Upper lobe of left lung (tissue), 6 donors: ENCODE measurements at regions not wholly inside any gene's neighbourhood (a gene's known extent, or its start where the extent isn't known, plus 50 kb on each side); places are given as distances from the start of the nearest gene placed in this dataset.

Experiments used
- ATAC-seq, 2 donors: fragments of 200-7000 bp; cut with Tn5 transposase; one replicate each; pipeline ENCODE4 v1.9.1; 2022; ENCODE audit warnings: mild to moderate bottlenecking in 2 of 2, moderate library complexity in 2 of 2; ENCODE audit not compliant: low FRiP score in 2 of 2
- DNase-seq, 2 donors: peaks; one replicate each; pipeline ENCODE4 v3.0.0-alpha.2; 2019 to 2020
- H3K27ac ChIP-seq, 4 donors: fragments of 200-600 bp; sonication (generic); one replicate each; pipeline ENCODE4 v1.5.1; 2016 to 2019
- H3K27me3 ChIP-seq, 4 donors: fragments of 200-600 bp; sonication (generic); one replicate each; pipeline ENCODE4 v1.5.1; 2017 to 2019
- H3K36me3 ChIP-seq, 4 donors: fragments of 200-600 bp; sonication (generic); one replicate each; pipeline ENCODE4 v1.5.1; 2016 to 2019
- H3K4me1 ChIP-seq, 4 donors: fragments of 200-600 bp; sonication (generic); one replicate each; pipeline ENCODE4 v1.5.1; 2018 to 2019
- H3K4me3 ChIP-seq, 4 donors: fragments of 200-600 bp; sonication (generic); one replicate each; pipeline ENCODE4 v1.5.1; 2017 to 2019; ENCODE audit warnings: mild to moderate bottlenecking in 2 of 4, moderate library complexity in 1 of 4
- H3K9me3 ChIP-seq, 4 donors: fragments of 200-600 bp; sonication (generic); one replicate each; pipeline ENCODE4 v1.5.1; 2018 to 2019
- CTCF ChIP-seq, 6 experiments: fragments of 450-650 bp in 4 of 6; fragments of 200-600 bp in 2 of 6; sonication (generic) in 2 of 6; IDR thresholded peaks; one replicate each; pipeline ENCODE4 v1.5.1; 2016 to 2019; ENCODE audit warnings: antibody characterized with exemption in 6 of 6
- EP300 ChIP-seq, 4 donors: sonication (generic); formaldehyde crosslinking; IDR thresholded peaks; one replicate each; pipeline ENCODE4 v1.5.1; 2017; ENCODE audit warnings: antibody characterized with exemption in 4 of 4, control low read depth in 2 of 4
- POLR2A ChIP-seq, 4 donors: fragments of 450-650 bp; IDR thresholded peaks; one replicate each; pipeline ENCODE4 v1.5.1; 2016 to 2017; ENCODE audit warnings: antibody characterized with exemption in 4 of 4, mild to moderate bottlenecking in 2 of 4
- POLR2AphosphoS5 ChIP-seq, 2 donors: sonication (generic); formaldehyde crosslinking; IDR thresholded peaks; one replicate each; pipeline ENCODE4 v1.5.1; 2017; ENCODE audit warnings: antibody characterized with exemption in 2 of 2
- WGBS, 2 donors: methylation state at CpG; one replicate each; pipeline ENCODE4 v1.1.5; 2017 to 2018; 5-methylcytosine and 5-hydroxymethylcytosine counted together
- donor health status: DM: no; HTN: no; CAD: no; lungs with moderate emphysema.
- donor health status: DM: no; HTN: yes; CAD: no; lungs with severe emphysema.

GRCh38 chr2:56889738-56890137 is 705.9 kb downstream of the CCDC85A start:
- no peak for TF ChIP-seq POLR2AphosphoS5 (IDR thresholded peaks at IDR 0.05)
- ATAC-seq = no peak
- 85 to 87% methylated on average over 2 of the region's 2 CpGs for WGBS, 2 donors
- H3K36me3 ChIP-seq = no peaks in the 10 kb centered on the region
- no peak overlapping the region for H3K4me3 ChIP-seq
- H3K9me3 ChIP-seq = no peaks in the 10 kb centered on the region
- no peak for DNase-seq
- H3K27ac ChIP-seq = no peak overlapping the region
- no peaks in the 10 kb centered on the region for H3K4me1 ChIP-seq
- no peaks in the 10 kb centered on the region for H3K27me3 ChIP-seq

- no peak for TF ChIP-seq POLR2AphosphoS5 (IDR thresholded peaks at IDR 0.05)
- TF ChIP-seq CTCF (IDR thresholded peaks at IDR 0.05) = no peak
- TF ChIP-seq POLR2A (IDR thresholded peaks at IDR 0.05) = no peak
- no peak for TF ChIP-seq EP300 (IDR thresholded peaks at IDR 0.05)
- no peaks in the 10 kb centered on the region for H3K36me3 ChIP-seq
- H3K4me3 ChIP-seq = no peak overlapping the region
- no peaks in the 10 kb centered on the region for H3K9me3 ChIP-seq
- no peaks in the 10 kb centered on the region for H3K27me3 ChIP-seq
- ATAC-seq = no peak
- H3K27ac ChIP-seq = no peak overlapping the region
- DNase-seq = no peak
- no peaks in the 10 kb centered on the region for H3K4me1 ChIP-seq
Measured at GRCh38 chr2:56892382-56892781, 708.6 kb downstream of the CCDC85A start.

- H3K4me1 ChIP-seq = no peaks in the 10 kb centered on the region
- no peaks in the 10 kb centered on the region for H3K27me3 ChIP-seq
- no peak overlapping the region for H3K4me3 ChIP-seq
- H3K36me3 ChIP-seq = no peaks in the 10 kb centered on the region
- no peak for TF ChIP-seq POLR2AphosphoS5 (IDR thresholded peaks at IDR 0.05)
- TF ChIP-seq CTCF (IDR thresholded peaks at IDR 0.05) = no peak
- TF ChIP-seq POLR2A (IDR thresholded peaks at IDR 0.05) = no peak
- TF ChIP-seq EP300 (IDR thresholded peaks at IDR 0.05) = no peak
- whole genome bisulfite sequencing, 2 donors = 70 to 84% methylated on average over 1 of the region's 1 CpG
- H3K27ac ChIP-seq = no peak overlapping the region
- H3K9me3 ChIP-seq = no peaks in the 10 kb centered on the region
- DNase-seq (no peak), ATAC-seq (no peak)
Measured at GRCh38 chr2:56898986-56899385, 715.2 kb downstream of the CCDC85A start.

DNA sequence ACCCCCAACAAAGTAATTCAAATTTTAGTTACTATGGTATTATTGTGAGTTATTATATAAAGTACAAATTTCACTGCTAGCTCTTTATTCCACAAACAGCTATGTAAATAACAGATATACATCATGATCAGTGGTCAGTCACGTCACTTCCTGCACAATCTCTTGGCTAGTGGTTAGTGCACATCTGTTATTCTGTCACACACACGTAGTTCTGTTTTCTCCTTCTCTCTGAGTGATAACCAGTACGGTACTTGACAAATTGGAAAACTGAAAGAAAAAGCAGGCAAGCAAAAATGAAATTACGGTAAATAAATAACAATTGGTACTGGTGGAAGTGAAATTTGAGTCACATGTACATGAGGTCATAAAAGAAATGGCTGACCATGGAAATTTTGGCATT is 728.7 kb downstream of the CCDC85A start:
- Histone ChIP-seq H3K27me3 (no peaks in the 10 kb centered on the region), H3K9me3 (no peaks in the 10 kb centered on the region), H3K36me3 (no peaks in the 10 kb centered on the region), H3K4me1 (no peaks in the 10 kb centered on the region), H3K4me3 (no peak overlapping the region), H3K27ac (no peak overlapping the region)
- no peak for DNase-seq
- no peak for ATAC-seq
- no peak for TF ChIP-seq EP300 (IDR thresholded peaks at IDR 0.05)
- TF ChIP-seq POLR2AphosphoS5 (IDR thresholded peaks at IDR 0.05) = no peak
- no peak for TF ChIP-seq CTCF (IDR thresholded peaks at IDR 0.05)
- TF ChIP-seq POLR2A (IDR thresholded peaks at IDR 0.05) = no peak
- WGBS, 2 donors = 51 to 58% methylated on average over 4 of the region's 4 CpGs

- no peaks in the 10 kb centered on the region for H3K9me3 ChIP-seq
- H3K36me3 ChIP-seq = no peaks in the 10 kb centered on the region
- ATAC-seq (no peak), DNase-seq (no peak)
- no peaks in the 10 kb centered on the region for H3K27me3 ChIP-seq
- TF ChIP-seq POLR2A (IDR thresholded peaks at IDR 0.05) (no peak), EP300 (IDR thresholded peaks at IDR 0.05) (no peak), POLR2AphosphoS5 (IDR thresholded peaks at IDR 0.05) (no peak), CTCF (IDR thresholded peaks at IDR 0.05) (no peak)
- no peak overlapping the region for H3K27ac ChIP-seq
- H3K4me1 ChIP-seq = no peaks in the 10 kb centered on the region
- H3K4me3 ChIP-seq = no peak overlapping the region
Measured at GRCh38 chr2:56918790-56919189, 735.0 kb downstream of the CCDC85A start.
